ENCODE measurements at regions not wholly inside any gene's neighbourhood (a gene's known extent, or its start where the extent isn't known, plus 50 kb on each side); places are given as distances from the start of the nearest gene placed in this dataset.

DNA sequence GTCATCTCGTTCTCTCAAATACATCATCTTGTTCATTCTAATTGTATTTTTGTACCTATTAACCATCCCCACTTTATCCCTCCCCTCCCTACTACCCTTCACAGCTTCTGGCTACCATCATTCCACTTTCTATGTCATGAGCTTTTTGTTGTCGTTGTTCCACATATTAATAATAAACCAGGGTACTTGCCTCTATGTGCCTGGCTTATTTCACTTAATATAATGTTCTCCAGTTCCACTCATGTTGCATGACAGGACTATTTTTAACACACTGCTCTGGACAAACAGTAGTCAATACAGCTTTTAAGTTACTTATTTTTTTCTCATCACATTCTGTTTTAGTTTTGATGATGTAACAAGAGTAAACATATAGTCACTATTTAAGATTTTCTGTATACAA lies 872.3 kb downstream of the SLITRK1 start:
- TF ChIP-seq GLIS1 (tag by site-specific recombination; IDR thresholded peaks at IDR 0.05) (no peak), KLF16 (tag by site-specific recombination; IDR thresholded peaks at IDR 0.05) (no peak)
